ENCODE measurements at regions not wholly inside any gene's neighbourhood (a gene's known extent, or its start where the extent isn't known, plus 50 kb on each side); places are given as distances from the start of the nearest gene placed in this dataset.

DNA sequence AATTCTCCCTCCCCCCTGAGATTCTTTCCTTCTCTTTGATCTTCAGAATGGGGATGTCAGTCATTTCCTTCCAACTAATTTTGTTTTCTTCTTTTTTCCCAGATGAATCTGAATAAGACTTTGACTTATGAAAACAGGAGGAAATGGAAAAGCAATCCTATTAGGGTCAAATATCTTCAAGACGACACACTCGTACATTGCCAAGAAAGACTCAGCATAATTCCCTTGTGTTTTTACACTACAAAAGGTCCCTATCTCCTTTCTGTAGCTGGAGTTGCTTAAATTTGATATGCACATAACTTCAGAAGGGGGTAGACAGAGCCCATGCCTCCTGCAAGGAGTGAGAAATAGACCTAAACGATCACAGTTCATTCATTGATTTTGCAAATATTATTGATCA is 230.3 kb upstream of the RBBP8 start:
- TF ChIP-seq POLR2A (IDR thresholded peaks at IDR 0.05; ENCODE audit: low read depth) (no peak), EP300 (IDR thresholded peaks at IDR 0.05) (no peak)
- TF ChIP-seq, protein P1, sequence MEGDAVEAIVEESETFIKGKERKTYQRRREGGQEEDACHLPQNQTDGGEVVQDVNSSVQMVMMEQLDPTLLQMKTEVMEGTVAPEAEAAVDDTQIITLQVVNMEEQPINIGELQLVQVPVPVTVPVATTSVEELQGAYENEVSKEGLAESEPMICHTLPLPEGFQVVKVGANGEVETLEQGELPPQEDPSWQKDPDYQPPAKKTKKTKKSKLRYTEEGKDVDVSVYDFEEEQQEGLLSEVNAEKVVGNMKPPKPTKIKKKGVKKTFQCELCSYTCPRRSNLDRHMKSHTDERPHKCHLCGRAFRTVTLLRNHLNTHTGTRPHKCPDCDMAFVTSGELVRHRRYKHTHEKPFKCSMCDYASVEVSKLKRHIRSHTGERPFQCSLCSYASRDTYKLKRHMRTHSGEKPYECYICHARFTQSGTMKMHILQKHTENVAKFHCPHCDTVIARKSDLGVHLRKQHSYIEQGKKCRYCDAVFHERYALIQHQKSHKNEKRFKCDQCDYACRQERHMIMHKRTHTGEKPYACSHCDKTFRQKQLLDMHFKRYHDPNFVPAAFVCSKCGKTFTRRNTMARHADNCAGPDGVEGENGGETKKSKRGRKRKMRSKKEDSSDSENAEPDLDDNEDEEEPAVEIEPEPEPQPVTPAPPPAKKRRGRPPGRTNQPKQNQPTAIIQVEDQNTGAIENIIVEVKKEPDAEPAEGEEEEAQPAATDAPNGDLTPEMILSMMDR (IDR thresholded peaks at IDR 0.05) = no peak
